Endothelial cell of umbilical vein (primary cell): ENCODE measurements at regions not wholly inside any gene's neighbourhood (a gene's known extent, or its start where the extent isn't known, plus 50 kb on each side); places are given as distances from the start of the nearest gene placed in this dataset.

Experiments
- CTCF ChIP-seq, 2 donors: IDR thresholded peaks; 1 replicate in 1 of 2; 2 replicates in 1 of 2; pipeline ENCODE4 v1.5.1; 2011; ENCODE audit warnings: low read length in 2 of 2, mild to moderate bottlenecking in 2 of 2, moderate library complexity in 2 of 2, control low read depth in 1 of 2, inconsistent platforms in 1 of 2, low read depth in 1 of 2; ENCODE audit not compliant: insufficient read depth in 1 of 2; ENCODE audit errors: extremely low read depth in 1 of 2
- POLR2AphosphoS5 ChIP-seq: IDR thresholded peaks from 2 replicates; pipeline ENCODE4 v1.6.1; 2012; ENCODE audit warnings: low read depth, mild to moderate bottlenecking, control low read depth, low read length, moderate library complexity; ENCODE audit not compliant: insufficient read depth

- no peak for TF ChIP-seq POLR2AphosphoS5
- no peak for TF ChIP-seq CTCF (IDR thresholded peaks at IDR 0.05; ENCODE audit: extremely low read depth in 1 of 2, insufficient read depth in 1 of 2, low read depth in 1 of 2, low read length in 2 of 2)
Observed at GRCh38 chr17:74078363-74078941, 125.0 kb upstream of the RPL38 start.
